ENCODE measurements at regions not wholly inside any gene's neighbourhood (a gene's known extent, or its start where the extent isn't known, plus 50 kb on each side); places are given as distances from the start of the nearest gene placed in this dataset.
A peak's percentile ranks its signal among the peaks of the same experiment; 100 is the strongest.
"Not testable (repeated sequence)": the region's sequence is repeated elsewhere in the genome, so short reads cannot be mapped to it uniquely, and the experiment has no call there.

GRCh38 chr10:60615541-60615940 is 162.7 kb upstream of the CDK1 start:
- no peak for DNase-seq (ENCODE audit: low spot score)

GRCh38 chr10:60614363-60614762 is 163.9 kb upstream of the CDK1 start:
- DNase-seq (ENCODE audit: low spot score) = no peak

GRCh38 chr10:60613434-60613833 is 164.8 kb upstream of the CDK1 start:
- no peak for DNase-seq (ENCODE audit: low spot score)

GRCh38 chr10:60611291-60611747 is 167.0 kb upstream of the CDK1 start:
- peak; percentile 81 for DNase-seq (ENCODE audit: low spot score)

- DNase-seq (ENCODE audit: low spot score) = no peak
These were observed 170.9 kb upstream of the CDK1 start for GRCh38 chr10:60607372-60607771.

- DNase-seq (ENCODE audit: low spot score) = peak; percentile 35
These were observed 171.8 kb upstream of the CDK1 start for GRCh38 chr10:60606343-60607080.

- DNase-seq (ENCODE audit: low spot score) = no peak
These were observed 172.8 kb upstream of the CDK1 start for GRCh38 chr10:60605476-60605875.

- DNase-seq (ENCODE audit: low spot score) = no peak
These were observed 173.9 kb upstream of the CDK1 start for GRCh38 chr10:60604342-60604741.

GRCh38 chr10:60597513-60597912 is 180.8 kb upstream of the CDK1 start:
- DNase-seq (ENCODE audit: low spot score) = no peak

GRCh38 chr10:60595852-60596251 is 182.4 kb upstream of the CDK1 start:
- no peak for DNase-seq (ENCODE audit: low spot score)

- peak; percentile 28 for DNase-seq (ENCODE audit: low spot score)
These were observed 183.7 kb upstream of the CDK1 start for GRCh38 chr10:60594476-60595051.

GRCh38 chr10:60591119-60591518 is 187.2 kb upstream of the CDK1 start:
- DNase-seq (ENCODE audit: low spot score) = no peak

- DNase-seq (ENCODE audit: low spot score) = no peak
These were observed 188.9 kb upstream of the CDK1 start for GRCh38 chr10:60589376-60589775.

GRCh38 chr10:60581782-60582181 is 192.1 kb upstream of the ANK3 start:
- DNase-seq (ENCODE audit: low spot score) = not testable (repeated sequence)

- DNase-seq (ENCODE audit: low spot score) = peak; percentile 11
These were observed 188.5 kb upstream of the ANK3 start for GRCh38 chr10:60578217-60578616.

GRCh38 chr10:60576130-60577069 is 186.7 kb upstream of the ANK3 start:
- no peak for DNase-seq (ENCODE audit: low spot score)

- DNase-seq (ENCODE audit: low spot score) = no peak
These were observed 185.4 kb upstream of the ANK3 start for GRCh38 chr10:60575105-60575504.

GRCh38 chr10:60574388-60574787 is 184.7 kb upstream of the ANK3 start:
- no peak for DNase-seq (ENCODE audit: low spot score)

GRCh38 chr10:60573336-60573735 is 183.7 kb upstream of the ANK3 start:
- DNase-seq (ENCODE audit: low spot score) = no peak

GRCh38 chr10:60572511-60573194 is 183.0 kb upstream of the ANK3 start:
- peak; percentile 48 for DNase-seq (ENCODE audit: low spot score)

- no peak for DNase-seq (ENCODE audit: low spot score)
These were observed 181.2 kb upstream of the ANK3 start for GRCh38 chr10:60570896-60571295.

All from A172 (cell line).